ENCODE measurements at regions not wholly inside any gene's neighbourhood (a gene's known extent, or its start where the extent isn't known, plus 50 kb on each side); places are given as distances from the start of the nearest gene placed in this dataset.

DNA sequence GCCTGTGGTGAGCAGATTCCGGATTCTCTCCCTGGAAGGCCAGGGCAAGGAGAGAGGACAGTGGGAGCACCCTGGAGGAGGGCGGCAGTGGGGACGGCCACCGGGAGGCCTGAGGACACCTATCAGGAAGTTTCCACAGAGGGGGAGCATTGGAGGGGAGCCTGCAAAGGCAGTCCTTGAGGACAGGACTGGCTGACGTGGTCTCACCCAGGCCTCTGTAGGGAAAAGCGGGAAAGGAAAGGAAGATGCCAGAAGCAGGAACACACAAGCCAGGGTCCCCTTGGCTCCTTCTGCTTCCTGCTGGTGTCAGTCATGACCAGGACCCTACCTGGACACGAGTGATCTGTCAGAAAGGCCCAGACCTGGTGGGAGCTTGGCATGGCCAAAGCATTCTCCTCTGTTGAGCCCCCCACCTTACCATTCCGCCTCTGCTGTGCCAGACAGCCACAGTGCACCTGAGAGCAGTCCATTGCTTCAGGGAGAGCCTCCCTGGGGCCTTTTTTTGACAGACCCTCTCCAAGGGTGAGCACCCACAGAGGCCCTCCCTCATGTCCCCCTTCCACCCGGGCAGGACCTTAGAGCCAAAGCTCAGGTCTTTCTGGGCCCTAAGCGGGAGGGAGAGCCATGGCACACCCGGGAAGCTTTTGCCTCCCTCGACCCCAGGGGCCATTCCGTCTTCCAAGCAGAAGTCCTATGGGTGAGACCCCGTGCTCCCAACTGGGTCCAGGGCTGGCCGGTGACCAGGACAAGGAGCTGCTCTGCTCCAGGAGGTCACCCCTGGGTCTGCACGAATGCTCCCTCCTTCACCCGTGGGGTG lies 333.1 kb downstream of the DYSF start:
- POLR2A ChIA-PET = no interaction called here
- Mint-ChIP-seq H3K27ac (no peak overlapping the region), H3K27me3 (peaks cover 6% of the 10 kb centered on the region), H3K9me3 (no peaks in the 10 kb centered on the region), H3K4me1 (ENCODE audit: low read depth) (no peaks in the 10 kb centered on the region), H3K4me3 (no peak overlapping the region), H3K36me3 (ENCODE audit: low read depth) (no peaks in the 10 kb centered on the region)
- ATAC-seq (no peak), DNase-seq (no peak)
- CTCF ChIA-PET = no interaction called here
- TF ChIP-seq, protein P1, sequence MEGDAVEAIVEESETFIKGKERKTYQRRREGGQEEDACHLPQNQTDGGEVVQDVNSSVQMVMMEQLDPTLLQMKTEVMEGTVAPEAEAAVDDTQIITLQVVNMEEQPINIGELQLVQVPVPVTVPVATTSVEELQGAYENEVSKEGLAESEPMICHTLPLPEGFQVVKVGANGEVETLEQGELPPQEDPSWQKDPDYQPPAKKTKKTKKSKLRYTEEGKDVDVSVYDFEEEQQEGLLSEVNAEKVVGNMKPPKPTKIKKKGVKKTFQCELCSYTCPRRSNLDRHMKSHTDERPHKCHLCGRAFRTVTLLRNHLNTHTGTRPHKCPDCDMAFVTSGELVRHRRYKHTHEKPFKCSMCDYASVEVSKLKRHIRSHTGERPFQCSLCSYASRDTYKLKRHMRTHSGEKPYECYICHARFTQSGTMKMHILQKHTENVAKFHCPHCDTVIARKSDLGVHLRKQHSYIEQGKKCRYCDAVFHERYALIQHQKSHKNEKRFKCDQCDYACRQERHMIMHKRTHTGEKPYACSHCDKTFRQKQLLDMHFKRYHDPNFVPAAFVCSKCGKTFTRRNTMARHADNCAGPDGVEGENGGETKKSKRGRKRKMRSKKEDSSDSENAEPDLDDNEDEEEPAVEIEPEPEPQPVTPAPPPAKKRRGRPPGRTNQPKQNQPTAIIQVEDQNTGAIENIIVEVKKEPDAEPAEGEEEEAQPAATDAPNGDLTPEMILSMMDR (IDR thresholded peaks at IDR 0.05) = no peak
- intact Hi-C loops (cut with micrococcal nuclease) = no loop called here

DNA sequence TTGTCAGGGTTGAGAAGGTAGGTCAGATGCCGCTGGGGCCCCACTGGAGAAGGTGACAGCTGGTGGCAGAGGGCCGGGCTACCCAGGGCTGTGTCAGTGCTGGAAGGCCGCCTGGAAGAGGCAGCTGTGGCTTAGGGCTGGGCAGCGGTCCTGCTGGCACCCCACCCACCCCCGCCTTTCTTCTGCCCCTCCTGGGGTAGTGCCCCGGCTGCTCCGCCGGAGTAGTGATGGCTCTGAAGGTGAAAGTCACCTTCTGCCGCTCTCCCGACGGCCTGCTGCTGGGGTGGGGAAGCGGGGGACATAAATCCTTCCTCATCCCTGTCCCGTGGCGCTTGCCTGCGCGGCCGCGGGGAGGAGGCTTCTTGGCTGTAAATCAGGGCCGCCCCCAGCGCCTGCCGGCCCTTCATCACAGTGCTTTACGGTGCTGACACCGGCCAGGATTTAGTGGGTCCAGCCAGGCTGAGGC lies 332.2 kb downstream of the DYSF start:
- intact Hi-C loops (cut with micrococcal nuclease) = no loop called here
- no peaks in the 10 kb centered on the region for H3K9me3 Mint-ChIP-seq
- DNase-seq = no peak
- TF ChIP-seq, protein P1 (IDR thresholded peaks at IDR 0.05) = no peak
- H3K36me3 Mint-ChIP-seq (ENCODE audit: low read depth) = no peaks in the 10 kb centered on the region
- no peak for ATAC-seq
- H3K27ac Mint-ChIP-seq = no peak overlapping the region
- CTCF ChIA-PET = no interaction called here
- H3K27me3 Mint-ChIP-seq = peaks cover 6% of the 10 kb centered on the region
- H3K4me3 Mint-ChIP-seq = no peak overlapping the region
- H3K4me1 Mint-ChIP-seq (ENCODE audit: low read depth) = no peaks in the 10 kb centered on the region
- POLR2A ChIA-PET = no interaction called here

DNA sequence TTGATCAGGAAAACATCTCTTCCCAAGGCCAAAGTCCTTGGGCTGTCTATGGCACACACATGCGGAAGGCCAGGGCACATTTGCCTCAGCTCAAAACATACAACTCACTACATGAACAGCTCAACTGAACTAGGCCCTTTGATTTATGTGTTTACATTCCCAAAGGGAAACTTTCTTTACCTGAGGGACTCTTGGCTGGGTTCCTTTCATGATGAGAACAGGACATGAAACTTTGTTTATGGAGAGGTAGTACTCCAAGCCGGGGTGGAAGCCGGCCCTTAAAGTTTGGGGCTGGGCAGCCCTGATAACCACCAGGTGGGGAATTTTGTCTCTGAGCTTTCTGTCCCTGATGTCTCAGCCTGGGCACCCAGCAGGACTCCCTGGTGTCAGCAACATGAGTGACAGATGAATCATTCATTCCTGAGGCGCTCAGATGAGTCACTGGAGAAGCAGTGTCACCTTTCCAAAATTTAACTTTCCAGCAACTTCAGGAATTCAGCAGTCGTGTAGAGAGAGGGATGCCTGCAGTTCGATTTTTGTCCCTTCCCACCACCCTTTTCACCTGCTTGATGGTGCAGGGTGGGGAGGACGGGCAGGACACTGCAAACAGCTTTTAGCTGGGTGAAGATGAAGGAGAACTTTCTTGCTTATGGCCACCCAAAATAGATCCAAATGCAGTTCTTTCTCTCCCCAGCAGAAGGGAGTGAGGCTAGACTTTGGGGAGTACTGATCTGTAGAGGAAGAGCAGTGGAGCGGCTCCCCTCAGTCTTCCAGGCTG lies 331.6 kb downstream of the DYSF start:
- TF ChIP-seq, protein P1 (IDR thresholded peaks at IDR 0.05) = no peak
- no peaks in the 10 kb centered on the region for H3K4me1 Mint-ChIP-seq (ENCODE audit: low read depth)
- DNase-seq (no peak), ATAC-seq (no peak)
- no peaks in the 10 kb centered on the region for H3K9me3 Mint-ChIP-seq
- ChIA-PET CTCF (no interaction called here), POLR2A (no interaction called here)
- no peak overlapping the region for H3K27ac Mint-ChIP-seq
- no peak overlapping the region for H3K4me3 Mint-ChIP-seq
- no peaks in the 10 kb centered on the region for H3K36me3 Mint-ChIP-seq (ENCODE audit: low read depth)
- H3K27me3 Mint-ChIP-seq = peaks cover 6% of the 10 kb centered on the region
- intact Hi-C loops (cut with micrococcal nuclease) = no loop called here

DNA sequence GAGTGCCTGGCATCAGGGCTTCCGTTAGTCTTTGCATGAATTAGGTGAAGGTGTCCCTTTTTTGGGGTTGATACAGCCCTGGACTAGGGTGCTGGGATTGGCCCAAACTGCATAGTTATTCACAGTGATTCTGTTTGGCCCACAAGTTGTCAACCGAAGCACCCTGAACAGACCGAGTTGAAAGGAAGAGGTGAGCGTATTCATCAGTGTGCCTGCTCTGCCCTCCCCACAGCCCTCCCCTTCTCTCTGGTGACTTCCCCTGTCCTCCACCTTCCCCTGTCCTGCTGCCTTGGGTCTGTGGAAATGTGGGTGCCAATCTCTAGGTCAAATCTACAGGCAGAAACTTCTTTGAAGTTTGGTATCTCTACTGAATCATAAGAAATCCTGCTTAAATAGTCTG lies 330.5 kb downstream of the DYSF start:
- ATAC-seq = no peak
- Mint-ChIP-seq H3K36me3 (ENCODE audit: low read depth) (no peaks in the 10 kb centered on the region), H3K4me1 (ENCODE audit: low read depth) (no peaks in the 10 kb centered on the region), H3K27ac (no peak overlapping the region), H3K4me3 (no peak overlapping the region), H3K9me3 (no peaks in the 10 kb centered on the region), H3K27me3 (peaks cover 6% of the 10 kb centered on the region)
- no peak for DNase-seq
- CTCF ChIA-PET = no interaction called here
- TF ChIP-seq, protein P1 (IDR thresholded peaks at IDR 0.05) = no peak
- POLR2A ChIA-PET = no interaction called here
- intact Hi-C loops (cut with micrococcal nuclease) = no loop called here

DNA sequence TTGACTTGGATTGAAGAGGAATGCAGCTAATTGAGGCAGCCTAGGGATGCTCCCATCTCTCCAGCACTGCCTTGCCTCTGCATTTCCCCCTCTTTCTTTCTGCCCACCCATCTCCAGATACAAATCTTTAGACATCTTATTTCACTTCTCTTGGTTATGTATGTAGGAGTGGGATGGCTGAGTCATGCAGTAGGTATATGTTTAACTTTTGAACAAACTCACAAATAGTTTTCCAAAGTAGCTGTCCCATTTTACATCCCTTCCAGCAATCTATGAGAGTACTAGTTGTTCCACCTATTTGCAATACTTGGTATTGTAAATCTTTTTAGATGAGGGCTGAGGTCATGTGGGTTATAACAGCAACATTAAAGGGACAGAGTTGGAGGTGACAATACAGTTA lies 329.9 kb downstream of the DYSF start:
- H3K4me1 Mint-ChIP-seq (ENCODE audit: low read depth) = no peaks in the 10 kb centered on the region
- ATAC-seq = no peak
- no peaks in the 10 kb centered on the region for H3K9me3 Mint-ChIP-seq
- TF ChIP-seq, protein P1 (IDR thresholded peaks at IDR 0.05) = no peak
- no peak for DNase-seq
- H3K36me3 Mint-ChIP-seq (ENCODE audit: low read depth) = no peaks in the 10 kb centered on the region
- no peak overlapping the region for H3K4me3 Mint-ChIP-seq
- peaks cover 6% of the 10 kb centered on the region for H3K27me3 Mint-ChIP-seq
- no peak overlapping the region for H3K27ac Mint-ChIP-seq
- intact Hi-C loops (cut with micrococcal nuclease) = no loop called here
- POLR2A ChIA-PET = no interaction called here
- CTCF ChIA-PET = no interaction called here
